Activated CD8-positive, alpha-beta memory T cell treated with anti-CD3 and anti-CD28 coated beads, Interleukin-2, amount 10 ng/mL, durations not matched to agents 7 days and 5 days (primary cell): ENCODE measurements at regions not wholly inside any gene's neighbourhood (a gene's known extent, or its start where the extent isn't known, plus 50 kb on each side); places are given as distances from the start of the nearest gene placed in this dataset.
A peak's percentile ranks its signal among the peaks of the same experiment; 100 is the strongest.

Source experiments
- ATAC-seq: fragments of 150-1000 bp; cut with Tn5 transposase; one replicate; pipeline ENCODE4 v1.10.0; 2021; ENCODE audit warnings: moderate library complexity
- CTCF ChIA-PET: fragments of 350-600 bp; sonication (Branson Sonifier 250); formaldehyde crosslinking; loops from one replicate; lab custom pipeline; 2021; ENCODE audit warnings: antibody characterized with exemption; lab: Charles Lee
- DNase-seq: peaks from one replicate; pipeline ENCODE4 v3.0.0-alpha.2; 2020
- H3K27ac Mint-ChIP-seq: one replicate; pipeline ENCODE4 v1.8.0; 2021; ENCODE audit warnings: mild to moderate bottlenecking, mixed read lengths
- H3K27me3 Mint-ChIP-seq: one replicate; pipeline ENCODE4 v1.8.0; 2021; ENCODE audit warnings: mixed read lengths
- H3K36me3 Mint-ChIP-seq: one replicate; pipeline ENCODE4 v1.8.0; 2021; ENCODE audit warnings: mild to moderate bottlenecking, mixed read lengths
- H3K4me1 Mint-ChIP-seq: one replicate; pipeline ENCODE4 v1.8.0; 2021; ENCODE audit warnings: mixed read lengths
- H3K4me3 Mint-ChIP-seq: one replicate; pipeline ENCODE4 v1.8.0; 2021; ENCODE audit warnings: mild to moderate bottlenecking, moderate library complexity, mixed read lengths
- H3K9me3 Mint-ChIP-seq: one replicate; pipeline ENCODE4 v1.8.0; 2022; ENCODE audit warnings: low read depth, mixed read lengths

DNA sequence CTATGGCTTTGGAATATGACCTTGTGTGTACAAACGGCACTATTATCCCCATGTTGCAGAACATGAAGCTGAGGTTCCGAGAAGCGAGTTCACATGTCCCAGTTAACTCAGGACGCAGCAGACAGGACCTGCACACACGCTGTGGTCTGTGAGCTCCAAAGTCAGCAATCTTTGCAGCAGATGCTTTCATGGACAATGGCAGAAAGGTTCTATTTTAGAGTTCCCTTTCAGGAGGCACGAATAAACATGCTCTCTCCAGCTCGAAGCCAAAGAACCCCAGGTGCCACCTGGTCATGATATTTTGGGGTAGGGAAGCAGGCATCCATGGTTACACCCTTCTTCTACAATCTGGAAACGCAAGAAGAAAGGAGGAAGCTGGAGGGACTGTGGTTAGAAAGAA is 412.0 kb downstream of the TMEM114 start:
- CTCF ChIA-PET, result no interaction called here
- no peaks in the 10 kb centered on the region for H3K4me1 Mint-ChIP-seq
- no peaks in the 10 kb centered on the region for H3K36me3 Mint-ChIP-seq
- H3K9me3 Mint-ChIP-seq, result no peaks in the 10 kb centered on the region
- no peak for DNase-seq
- H3K4me3 Mint-ChIP-seq, result no peak overlapping the region
- ATAC-seq, result no peak
- H3K27ac Mint-ChIP-seq, result no peak overlapping the region
- H3K27me3 Mint-ChIP-seq, result no peaks in the 10 kb centered on the region

DNA sequence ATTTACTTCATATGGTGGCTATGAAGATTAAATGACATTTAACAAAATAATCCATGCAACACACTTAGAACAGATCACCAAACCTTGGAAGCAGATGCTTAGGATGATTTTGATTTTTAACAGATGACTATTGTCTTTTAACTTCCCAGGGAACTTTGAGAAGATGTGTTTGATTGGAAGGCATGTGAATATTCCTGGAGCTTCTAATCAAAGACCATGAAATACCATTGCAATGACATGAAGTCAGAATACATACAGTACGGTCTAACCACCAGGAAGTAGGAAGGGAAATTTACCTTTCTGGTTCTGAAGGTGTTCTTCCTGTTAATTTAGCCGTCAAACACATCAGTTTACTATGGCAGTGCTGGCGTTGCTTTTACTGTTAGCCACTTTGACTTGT is 414.9 kb downstream of the TMEM114 start:
- CTCF ChIA-PET, result no interaction called here
- H3K27me3 Mint-ChIP-seq, result no peaks in the 10 kb centered on the region
- no peaks in the 10 kb centered on the region for H3K4me1 Mint-ChIP-seq
- H3K27ac Mint-ChIP-seq, result no peak overlapping the region
- peaks cover 4% of the 10 kb centered on the region for H3K9me3 Mint-ChIP-seq
- H3K36me3 Mint-ChIP-seq, result no peaks in the 10 kb centered on the region
- DNase-seq (no peak), ATAC-seq (no peak)
- H3K4me3 Mint-ChIP-seq, result no peak overlapping the region

DNA sequence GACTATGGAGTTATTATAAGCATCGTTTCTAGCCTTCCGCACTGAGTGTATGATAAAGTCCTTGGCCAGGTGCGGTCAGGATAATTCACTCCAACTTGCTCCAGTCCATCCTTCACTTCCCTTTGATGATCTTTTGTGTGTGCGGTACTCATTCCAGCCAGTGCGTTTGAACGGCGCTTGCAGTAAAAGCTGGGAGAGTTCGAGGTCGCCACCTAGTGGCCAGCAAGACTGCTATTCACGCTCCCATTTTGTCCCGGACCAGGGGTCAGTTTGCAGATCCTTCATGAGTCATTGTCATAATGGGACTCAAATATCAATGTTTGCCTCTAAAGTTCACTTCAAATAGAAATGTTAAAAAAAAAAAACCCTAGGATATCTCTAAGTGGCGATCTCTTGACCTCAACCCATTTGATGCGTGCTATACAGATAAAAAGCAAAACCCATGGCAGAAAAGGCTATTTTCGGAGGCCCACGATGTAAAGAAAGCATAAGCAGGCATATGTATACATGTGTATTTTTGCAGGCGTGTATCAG is 417.1 kb downstream of the TMEM114 start:
- DNase-seq (peak; percentile 40), ATAC-seq (no peak)
- Mint-ChIP-seq H3K27me3 (no peaks in the 10 kb centered on the region), H3K4me3 (no peak overlapping the region), H3K9me3 (peaks cover 6% of the 10 kb centered on the region), H3K36me3 (no peaks in the 10 kb centered on the region), H3K4me1 (no peaks in the 10 kb centered on the region), H3K27ac (no peak overlapping the region)
- CTCF ChIA-PET, result interaction anchor here (0.7 to 1.2 kb wide), 2 partner anchors 15 to 26 kb away, joined by 3 read pairs; no protein-coding TSS in a partner anchor

DNA sequence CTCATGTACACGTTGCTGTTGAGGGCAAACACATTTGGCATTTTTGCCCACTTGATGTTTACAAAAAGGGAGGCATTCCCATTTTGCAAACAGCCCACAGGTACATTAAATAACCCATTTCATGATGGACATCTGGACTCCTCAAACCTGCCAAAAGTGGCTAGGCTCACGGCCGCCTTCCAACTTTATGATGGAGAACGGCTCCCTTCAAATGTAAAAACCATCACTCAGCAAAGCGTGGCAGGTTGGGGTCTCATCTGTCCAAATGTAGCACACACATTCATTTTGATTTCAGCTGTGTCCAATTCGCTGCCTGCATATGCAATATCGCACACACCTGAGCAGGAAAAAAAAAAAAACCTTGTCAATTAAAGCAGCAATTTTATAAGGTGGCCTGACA is 417.8 kb downstream of the TMEM114 start:
- ATAC-seq (no peak), DNase-seq (no peak)
- H3K4me1 Mint-ChIP-seq, result no peaks in the 10 kb centered on the region
- H3K27me3 Mint-ChIP-seq, result no peaks in the 10 kb centered on the region
- CTCF ChIA-PET, result interaction anchor here (0.7 to 1.2 kb wide), 2 partner anchors 16 to 26 kb away, joined by 3 read pairs; no protein-coding TSS in a partner anchor
- peaks cover 9% of the 10 kb centered on the region for H3K9me3 Mint-ChIP-seq
- no peak overlapping the region for H3K4me3 Mint-ChIP-seq
- no peak overlapping the region for H3K27ac Mint-ChIP-seq
- no peaks in the 10 kb centered on the region for H3K36me3 Mint-ChIP-seq

GRCh38 chr16:8168016-8168415 is 422.3 kb downstream of the TMEM114 start:
- ATAC-seq (no peak), DNase-seq (no peak)
- CTCF ChIA-PET, result no interaction called here
- Mint-ChIP-seq H3K4me3 (no peak overlapping the region), H3K27me3 (no peaks in the 10 kb centered on the region), H3K27ac (no peak overlapping the region), H3K9me3 (peaks cover 14% of the 10 kb centered on the region), H3K4me1 (no peaks in the 10 kb centered on the region), H3K36me3 (no peaks in the 10 kb centered on the region)

DNA sequence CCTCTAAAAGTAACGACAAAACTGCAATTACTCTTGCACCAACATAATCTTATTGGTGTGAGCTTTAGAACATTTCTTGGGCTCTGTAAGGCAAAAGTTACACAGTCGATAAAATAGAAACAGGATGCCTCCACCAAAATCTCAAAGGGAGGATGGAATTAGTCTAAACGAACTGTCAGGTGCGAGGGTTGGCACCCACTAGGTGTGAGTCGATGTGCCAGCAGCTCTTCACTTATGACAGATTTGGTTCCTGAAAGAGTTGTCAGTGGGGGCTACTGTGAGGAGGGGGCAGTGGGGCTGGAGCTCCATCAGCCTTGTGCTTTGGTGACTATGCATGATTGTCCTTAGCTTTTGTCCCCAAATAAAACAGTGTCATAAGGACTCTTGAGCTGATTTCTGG is 422.9 kb downstream of the TMEM114 start:
- H3K36me3 Mint-ChIP-seq, result no peaks in the 10 kb centered on the region
- CTCF ChIA-PET, result no interaction called here
- no peaks in the 10 kb centered on the region for H3K27me3 Mint-ChIP-seq
- no peak overlapping the region for H3K4me3 Mint-ChIP-seq
- H3K9me3 Mint-ChIP-seq, result peaks cover 14% of the 10 kb centered on the region
- H3K27ac Mint-ChIP-seq, result no peak overlapping the region
- H3K4me1 Mint-ChIP-seq, result no peaks in the 10 kb centered on the region
- DNase-seq, result no peak
- no peak for ATAC-seq

DNA sequence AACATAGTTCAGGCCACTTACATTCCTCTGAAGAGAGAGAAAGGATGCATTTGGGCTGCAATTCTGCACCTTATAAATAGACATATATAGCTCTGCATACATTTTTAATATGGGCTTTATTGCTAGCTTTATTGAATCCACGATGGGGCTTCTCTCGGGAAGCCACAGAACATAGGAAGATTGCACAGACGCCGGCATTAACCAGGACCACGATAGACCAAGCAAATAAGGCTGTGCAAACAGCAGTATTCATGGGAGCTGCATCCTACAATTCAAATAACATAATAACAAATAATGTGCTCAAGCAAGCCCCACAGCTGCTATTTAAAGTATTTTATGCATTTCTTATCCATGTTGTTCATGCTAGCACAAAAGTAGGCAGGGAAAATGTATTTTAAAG is 432.3 kb downstream of the TMEM114 start:
- DNase-seq, result no peak
- Mint-ChIP-seq H3K4me3 (no peak overlapping the region), H3K27me3 (no peaks in the 10 kb centered on the region), H3K27ac (no peak overlapping the region), H3K9me3 (peaks cover 14% of the 10 kb centered on the region), H3K36me3 (no peaks in the 10 kb centered on the region), H3K4me1 (no peaks in the 10 kb centered on the region)
- CTCF ChIA-PET, result no interaction called here
- ATAC-seq, result no peak

- H3K9me3 Mint-ChIP-seq, result peaks cover 20% of the 10 kb centered on the region
- H3K4me3 Mint-ChIP-seq, result no peak overlapping the region
- CTCF ChIA-PET, result no interaction called here
- no peak for ATAC-seq
- no peak overlapping the region for H3K27ac Mint-ChIP-seq
- no peak for DNase-seq
- no peaks in the 10 kb centered on the region for H3K27me3 Mint-ChIP-seq
- H3K36me3 Mint-ChIP-seq, result no peaks in the 10 kb centered on the region
- H3K4me1 Mint-ChIP-seq, result no peaks in the 10 kb centered on the region
These were observed 435.0 kb downstream of the TMEM114 start for GRCh38 chr16:8155275-8155674.

DNA sequence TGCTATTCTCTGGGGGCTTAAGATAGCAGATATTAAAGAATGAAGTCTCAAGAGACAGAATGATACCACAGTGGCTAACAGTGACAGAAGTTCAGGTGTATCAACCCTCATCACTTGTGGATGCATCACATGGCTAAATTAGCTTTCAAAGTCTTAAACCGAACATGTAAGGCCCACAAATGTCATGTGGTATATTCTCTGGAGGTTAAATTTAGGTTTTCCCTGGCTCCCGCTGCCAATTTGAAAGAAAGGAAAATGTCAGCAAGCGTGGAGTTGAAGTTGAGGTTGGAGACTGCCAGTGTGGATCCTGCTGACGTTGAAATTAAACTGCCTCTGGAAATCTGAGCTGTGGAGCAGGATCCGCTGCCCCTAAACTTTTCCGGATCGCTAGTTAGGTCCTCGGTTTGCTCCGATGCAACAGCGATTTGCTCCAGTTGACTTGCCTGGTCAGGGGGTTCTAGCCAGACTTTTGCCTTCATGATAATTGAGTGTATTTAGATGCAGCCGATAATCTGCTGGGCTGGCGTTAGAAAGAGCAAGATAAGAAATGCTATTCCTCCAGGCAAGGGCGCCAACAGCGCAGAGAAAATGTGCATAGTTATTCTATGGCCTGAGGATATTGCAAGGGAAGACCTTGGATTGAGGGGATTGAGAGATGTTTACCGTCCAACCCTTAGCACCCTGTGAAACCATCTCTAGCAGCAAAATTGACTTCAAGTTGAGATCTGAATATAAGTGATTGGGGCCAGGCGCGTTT is 443.9 kb downstream of the TMEM114 start:
- CTCF ChIA-PET, result no interaction called here
- DNase-seq, result no peak
- no peak overlapping the region for H3K27ac Mint-ChIP-seq
- ATAC-seq, result no peak
- H3K27me3 Mint-ChIP-seq, result no peaks in the 10 kb centered on the region
- H3K4me3 Mint-ChIP-seq, result no peak overlapping the region
- peaks cover 13% of the 10 kb centered on the region for H3K9me3 Mint-ChIP-seq
- no peaks in the 10 kb centered on the region for H3K4me1 Mint-ChIP-seq
- no peaks in the 10 kb centered on the region for H3K36me3 Mint-ChIP-seq

GRCh38 chr16:8138666-8139065 is 451.6 kb downstream of the TMEM114 start:
- Mint-ChIP-seq H3K4me3 (no peak overlapping the region), H3K9me3 (peaks cover 8% of the 10 kb centered on the region), H3K4me1 (no peaks in the 10 kb centered on the region), H3K27ac (no peak overlapping the region), H3K36me3 (no peaks in the 10 kb centered on the region), H3K27me3 (no peaks in the 10 kb centered on the region)
- CTCF ChIA-PET, result no interaction called here
- no peak for ATAC-seq
- DNase-seq, result no peak

DNA sequence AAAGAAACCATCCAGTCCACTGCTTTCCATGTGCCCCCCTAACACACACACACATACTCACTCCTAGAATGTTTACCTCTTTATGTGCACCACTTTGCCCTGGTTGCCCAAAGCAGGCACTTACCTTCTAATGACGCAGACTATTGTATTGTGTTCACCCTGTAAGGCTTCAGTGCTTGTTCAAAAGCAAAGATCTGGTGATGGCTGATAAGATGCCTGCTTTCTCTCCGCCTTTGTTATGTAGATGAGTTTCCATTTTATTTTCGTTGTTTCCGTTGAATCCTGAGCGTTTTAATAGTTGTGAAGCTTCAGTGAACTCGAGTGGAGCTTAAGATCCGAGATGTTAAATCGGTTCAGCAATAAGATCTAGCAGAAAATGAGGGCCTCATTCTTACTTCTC is 452.7 kb downstream of the TMEM114 start:
- CTCF ChIA-PET, result no interaction called here
- ATAC-seq (no peak), DNase-seq (no peak)
- Mint-ChIP-seq H3K36me3 (no peaks in the 10 kb centered on the region), H3K9me3 (peaks cover 11% of the 10 kb centered on the region), H3K4me3 (no peak overlapping the region), H3K27me3 (no peaks in the 10 kb centered on the region), H3K27ac (no peak overlapping the region), H3K4me1 (no peaks in the 10 kb centered on the region)

- H3K27ac Mint-ChIP-seq, result no peak overlapping the region
- H3K9me3 Mint-ChIP-seq, result peaks cover 17% of the 10 kb centered on the region
- DNase-seq (no peak), ATAC-seq (no peak)
- H3K4me1 Mint-ChIP-seq, result no peaks in the 10 kb centered on the region
- H3K36me3 Mint-ChIP-seq, result no peaks in the 10 kb centered on the region
- H3K27me3 Mint-ChIP-seq, result no peaks in the 10 kb centered on the region
- no peak overlapping the region for H3K4me3 Mint-ChIP-seq
- CTCF ChIA-PET, result no interaction called here
These were observed 460.1 kb downstream of the TMEM114 start for GRCh38 chr16:8130197-8130596.

DNA sequence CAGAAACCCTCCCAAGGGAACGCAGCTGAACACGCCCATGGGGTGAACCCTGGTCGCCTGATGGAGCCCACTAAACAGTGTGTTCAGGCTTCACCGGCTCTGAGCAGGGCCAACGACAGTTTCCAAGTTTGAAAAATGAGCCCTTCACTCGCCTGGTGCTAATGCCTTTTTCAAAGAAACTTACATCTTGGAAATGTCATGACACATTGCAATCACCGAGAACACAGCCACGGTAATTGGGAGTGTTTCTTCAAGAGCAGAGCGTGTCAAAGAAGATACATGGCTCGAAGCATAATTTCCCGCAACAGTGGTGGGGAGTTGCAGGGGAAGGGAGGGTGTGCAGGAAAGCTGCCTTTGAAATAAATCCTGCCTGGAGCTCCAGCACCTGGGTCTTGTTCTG is 463.2 kb downstream of the TMEM114 start:
- CTCF ChIA-PET, result no interaction called here
- H3K27me3 Mint-ChIP-seq, result no peaks in the 10 kb centered on the region

GRCh38 chr16:8126313-8126712 is 464.0 kb downstream of the TMEM114 start:
- CTCF ChIA-PET, result no interaction called here
- H3K36me3 Mint-ChIP-seq, result no peaks in the 10 kb centered on the region
- no peaks in the 10 kb centered on the region for H3K4me1 Mint-ChIP-seq
- H3K4me3 Mint-ChIP-seq, result no peak overlapping the region
- H3K27ac Mint-ChIP-seq, result no peak overlapping the region
- no peak for ATAC-seq
- peaks cover 19% of the 10 kb centered on the region for H3K9me3 Mint-ChIP-seq
- H3K27me3 Mint-ChIP-seq, result no peaks in the 10 kb centered on the region
- DNase-seq, result no peak

More for the DNA sequence above, 463.2 kb downstream of the TMEM114 start:
- Mint-ChIP-seq H3K9me3 (peaks cover 19% of the 10 kb centered on the region), H3K4me3 (no peak overlapping the region), H3K4me1 (no peaks in the 10 kb centered on the region), H3K36me3 (no peaks in the 10 kb centered on the region), H3K27ac (no peak overlapping the region)
- DNase-seq (no peak), ATAC-seq (no peak)
